B cell (primary cell): ENCODE measurements at regions not wholly inside any gene's neighbourhood (a gene's known extent, or its start where the extent isn't known, plus 50 kb on each side); places are given as distances from the start of the nearest gene placed in this dataset.

Experiments
- ATAC-seq: fragments of 200-7000 bp; cut with Tn5 transposase; one replicate; pipeline ENCODE4 v1.10.0; 2021; ENCODE audit warnings: low read depth, mild to moderate bottlenecking, moderate number of reproducible peaks, moderate library complexity
- CTCF ChIA-PET: fragments of 350-600 bp; sonication (Branson Sonifier 250); formaldehyde crosslinking; loops from one replicate; lab custom pipeline; 2021; ENCODE audit warnings: antibody characterized with exemption, inconsistent platforms; lab: Charles Lee
- POLR2A ChIA-PET: fragments of 350-600 bp; sonication (Branson Sonifier 250); formaldehyde crosslinking; loops from one replicate; lab custom pipeline; 2021; ENCODE audit warnings: antibody characterized with exemption; lab: Charles Lee
- DNase-seq: peaks from one replicate; pipeline ENCODE4 v3.0.0; 2013
- H2AFZ ChIP-seq: 2 replicates; pipeline ENCODE4 v1.6.1; 2012; ENCODE audit warnings: mild to moderate bottlenecking, low read depth, low read length; ENCODE audit not compliant: insufficient read depth, poor library complexity, severe bottlenecking
- H3K27ac ChIP-seq, 2 donors: 1 replicate in 1 of 2; 2 replicates in 1 of 2; pipeline ENCODE4 v1.5.1; 2012 to 2013; ENCODE audit warnings: low read length in 2 of 2, mild to moderate bottlenecking in 2 of 2, moderate library complexity in 1 of 2
- H3K27me3 ChIP-seq, 4 experiments: fragments of 200-600 bp in 1 of 4; sonication (generic) in 1 of 4; replicated peaks in 1 of 4; 1 replicate in 2 of 4; 2 replicates in 2 of 4; pipeline versions ENCODE4 v1.6.1 to v1.7.0; 2013 to 2016; ENCODE audit warnings: low read length in 3 of 4, mild to moderate bottlenecking in 2 of 4, mixed read lengths in 1 of 4, moderate library complexity in 1 of 4; ENCODE audit not compliant: insufficient read depth in 4 of 4, control insufficient read depth in 3 of 4; ENCODE audit errors: control extremely low read depth in 1 of 4
- H3K36me3 ChIP-seq, 2 experiments: replicated peaks in 1 of 2; 1 replicate in 1 of 2; 2 replicates in 1 of 2; pipeline versions ENCODE4 v1.6.1 to v1.7.1; 2013; ENCODE audit warnings: low read length in 1 of 2; ENCODE audit not compliant: insufficient read depth in 2 of 2, control insufficient read depth in 1 of 2; ENCODE audit errors: control extremely low read depth in 1 of 2, extremely low read depth in 1 of 2
- H3K4me1 ChIP-seq, 2 donors: fragments of 200-600 bp in 1 of 2; sonication (generic) in 1 of 2; 1 replicate in 1 of 2; 2 replicates in 1 of 2; pipeline versions ENCODE4 v1.5.1 to v1.6.1; 2013 to 2017; ENCODE audit warnings: low read length in 2 of 2; ENCODE audit not compliant: control insufficient read depth in 2 of 2, insufficient read depth in 2 of 2
- H3K4me2 ChIP-seq: replicated peaks from 2 replicates; pipeline ENCODE3; 2012; ENCODE audit warnings: mild to moderate bottlenecking, low read depth, low read length; ENCODE audit not compliant: poor library complexity, severe bottlenecking
- H3K4me3 ChIP-seq, 5 experiments: fragments of 200-600 bp in 1 of 5; sonication (generic) in 1 of 5; 1 replicate in 3 of 5; 2 replicates in 2 of 5; pipeline versions ENCODE4 v1.5.1 to v1.7.0; 2011 to 2016; ENCODE audit warnings: low read length in 4 of 5, mild to moderate bottlenecking in 4 of 5, low read depth in 2 of 5, control low read depth in 1 of 5, moderate library complexity in 1 of 5; ENCODE audit not compliant: insufficient read depth in 1 of 5; ENCODE audit errors: control extremely low read depth in 1 of 5, extremely low read depth in 1 of 5
- H3K79me2 ChIP-seq: fragments of 200-600 bp; sonication (generic); one replicate; pipeline ENCODE4 v1.6.0; 2016; ENCODE audit warnings: low read length; ENCODE audit not compliant: control insufficient read depth, insufficient read depth
- H3K9ac ChIP-seq: fragments of 200-600 bp; sonication (generic); 2 replicates; pipeline ENCODE4 v1.6.1; 2017; ENCODE audit warnings: mild to moderate bottlenecking, low read length, moderate library complexity
- H3K9me3 ChIP-seq, 3 donors: one replicate each; pipeline versions ENCODE4 v1.6.1 to v1.7.1; 2013; ENCODE audit warnings: low read length in 2 of 3; ENCODE audit not compliant: control insufficient read depth in 2 of 3, insufficient read depth in 1 of 3; ENCODE audit errors: control extremely low read depth in 1 of 3
- H4K20me1 ChIP-seq: 2 replicates; pipeline ENCODE4 v1.6.0; 2012; ENCODE audit warnings: mild to moderate bottlenecking, low read length; ENCODE audit not compliant: insufficient read depth, control insufficient read depth, poor library complexity, severe bottlenecking
- H3K27ac Mint-ChIP-seq: one replicate; pipeline ENCODE4 v1.8.0; 2021; ENCODE audit warnings: mixed read lengths
- H3K27me3 Mint-ChIP-seq: one replicate; pipeline ENCODE4 v1.8.0; 2021; ENCODE audit warnings: mixed read lengths
- H3K4me1 Mint-ChIP-seq: one replicate; pipeline ENCODE4 v1.8.0; 2021; ENCODE audit warnings: mixed read lengths
- H3K4me3 Mint-ChIP-seq: one replicate; pipeline ENCODE4 v1.8.0; 2021; ENCODE audit warnings: mixed read lengths
- H3K9me3 Mint-ChIP-seq: one replicate; pipeline ENCODE4 v1.8.0; 2022; ENCODE audit warnings: mixed read lengths; ENCODE audit not compliant: insufficient read depth
- EZH2 ChIP-seq: IDR thresholded peaks from 2 replicates; pipeline ENCODE4 v1.6.1; 2012; ENCODE audit warnings: borderline replicate concordance, low read depth, mild to moderate bottlenecking, moderate library complexity, low read length; ENCODE audit not compliant: insufficient read depth, poor library complexity, severe bottlenecking
- WGBS: methylation state at CpG from one replicate; pipeline ENCODE4 v1.1.5; 2013; ENCODE audit warnings: missing lambda C conversion rate; ENCODE audit not compliant: insufficient coverage; 5-methylcytosine and 5-hydroxymethylcytosine counted together
- intact Hi-C: fragments of 100-400 bp; cut with micrococcal nuclease; formaldehyde crosslinking; loops from one replicate; pipeline ENCODE4 v1.10.0; 2022
- TF ChIP-seq, protein P1 (sequence below): fragments of 200-600 bp; IDR thresholded peaks from one replicate; pipeline ENCODE4 v1.8.0; 2022; ENCODE audit warnings: antibody characterized with exemption, mild to moderate bottlenecking

DNA sequence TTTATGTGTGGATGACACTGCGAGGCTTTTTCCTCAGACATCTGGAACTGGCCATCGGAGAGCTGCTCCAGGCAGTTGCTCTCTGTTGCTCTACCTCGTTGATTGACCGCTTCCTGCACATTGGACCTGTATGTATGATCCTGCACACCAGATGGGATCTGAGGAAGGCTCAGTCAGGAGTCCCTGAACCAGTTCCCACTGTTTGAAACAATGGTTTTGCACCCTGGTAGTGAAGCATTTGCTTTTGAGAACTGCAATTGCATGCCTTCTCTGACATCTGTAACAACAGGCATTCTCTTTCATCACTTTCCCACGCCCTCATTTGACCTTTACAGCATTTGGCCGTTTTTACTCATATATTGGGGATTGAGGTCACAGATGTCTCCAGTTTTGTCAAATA, 61.1 kb upstream of the NPAS1 start:
- 89% methylated on average over 4 of the region's 6 CpGs for WGBS
- TF ChIP-seq, protein P1, sequence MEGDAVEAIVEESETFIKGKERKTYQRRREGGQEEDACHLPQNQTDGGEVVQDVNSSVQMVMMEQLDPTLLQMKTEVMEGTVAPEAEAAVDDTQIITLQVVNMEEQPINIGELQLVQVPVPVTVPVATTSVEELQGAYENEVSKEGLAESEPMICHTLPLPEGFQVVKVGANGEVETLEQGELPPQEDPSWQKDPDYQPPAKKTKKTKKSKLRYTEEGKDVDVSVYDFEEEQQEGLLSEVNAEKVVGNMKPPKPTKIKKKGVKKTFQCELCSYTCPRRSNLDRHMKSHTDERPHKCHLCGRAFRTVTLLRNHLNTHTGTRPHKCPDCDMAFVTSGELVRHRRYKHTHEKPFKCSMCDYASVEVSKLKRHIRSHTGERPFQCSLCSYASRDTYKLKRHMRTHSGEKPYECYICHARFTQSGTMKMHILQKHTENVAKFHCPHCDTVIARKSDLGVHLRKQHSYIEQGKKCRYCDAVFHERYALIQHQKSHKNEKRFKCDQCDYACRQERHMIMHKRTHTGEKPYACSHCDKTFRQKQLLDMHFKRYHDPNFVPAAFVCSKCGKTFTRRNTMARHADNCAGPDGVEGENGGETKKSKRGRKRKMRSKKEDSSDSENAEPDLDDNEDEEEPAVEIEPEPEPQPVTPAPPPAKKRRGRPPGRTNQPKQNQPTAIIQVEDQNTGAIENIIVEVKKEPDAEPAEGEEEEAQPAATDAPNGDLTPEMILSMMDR = no peak
- TF ChIP-seq EZH2 = no peak
- H3K4me3 ChIP-seq = no peak overlapping the region
- Mint-ChIP-seq H3K4me3 (no peak overlapping the region), H3K27ac (no peak overlapping the region), H3K4me1 (peaks cover 27% of the 10 kb centered on the region), H3K9me3 (no peaks in the 10 kb centered on the region), H3K27me3 (no peaks in the 10 kb centered on the region)
- H3K9me3 ChIP-seq = no peaks in the 10 kb centered on the region
- no peak for ATAC-seq
- DNase-seq = no peak
- H3K36me3 ChIP-seq = peaks cover under 1 to 2% of the 10 kb centered on the region in 2 experiments
- H3K27me3 ChIP-seq = no peaks in the 10 kb centered on the region
- CTCF ChIA-PET = no interaction called here
- H3K9ac ChIP-seq = no peak overlapping the region
- intact Hi-C loops = loop anchor here (10.0 kb wide), 1 partner anchor 104 kb away; the partner anchor contains the start of gene AP2S1
- peaks cover 12 to 14% of the 10 kb centered on the region in 2 donors for H3K4me1 ChIP-seq
- peaks cover 43% of the 10 kb centered on the region for H3K79me2 ChIP-seq
- POLR2A ChIA-PET = no interaction called here
- H4K20me1 ChIP-seq = peaks cover 34% of the 10 kb centered on the region
- H3K4me2 ChIP-seq = no peak overlapping the region
- no peak overlapping the region for H2AFZ ChIP-seq
- H3K27ac ChIP-seq = no peak overlapping the region

DNA sequence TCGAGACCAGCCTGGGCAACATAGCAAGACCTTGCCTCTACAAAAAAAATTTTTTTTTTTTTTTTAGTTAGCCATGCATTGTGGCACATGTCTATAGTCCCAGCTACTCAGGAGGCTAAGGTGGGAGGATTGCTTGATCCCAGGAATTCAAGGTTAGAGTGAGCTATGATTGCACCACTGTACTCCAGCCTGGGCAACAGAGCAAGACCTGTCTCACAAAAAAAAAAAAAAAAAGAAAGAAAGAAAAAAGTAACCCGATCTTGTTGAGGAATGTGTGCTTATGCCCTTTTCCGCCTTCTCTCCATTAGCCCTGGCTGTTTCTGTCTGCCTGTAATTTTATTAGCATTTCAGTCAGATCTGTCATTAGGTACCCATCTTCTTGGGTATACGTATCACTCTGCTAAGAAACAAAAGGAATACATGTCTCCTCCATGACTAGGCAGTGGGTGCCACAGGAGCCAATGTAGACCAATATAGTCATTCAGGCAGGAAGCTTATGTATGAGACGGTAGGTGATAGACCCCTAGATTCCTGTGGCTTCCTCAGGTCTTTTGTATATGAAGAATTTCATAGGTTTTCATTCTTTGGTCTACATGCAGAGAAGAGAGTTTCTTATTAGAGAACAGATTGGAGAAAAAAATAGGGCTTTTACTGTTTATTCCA, 59.6 kb upstream of the NPAS1 start:
- H3K36me3 ChIP-seq = peaks cover 0 to 4% of the 10 kb centered on the region in 2 experiments
- H3K4me1 Mint-ChIP-seq = peaks cover 12% of the 10 kb centered on the region
- no peaks in the 10 kb centered on the region for H3K27me3 ChIP-seq
- CTCF ChIA-PET = no interaction called here
- POLR2A ChIA-PET = no interaction called here
- no peak overlapping the region for H3K4me3 ChIP-seq
- ATAC-seq (no peak), DNase-seq (no peak)
- intact Hi-C loops = loop anchor here (10.0 kb wide), 1 partner anchor 105 kb away; the partner anchor contains the start of gene AP2S1
- H3K27ac ChIP-seq = no peak overlapping the region
- 100% methylated on average over 3 of the region's 5 CpGs for WGBS
- H4K20me1 ChIP-seq = peaks cover 34% of the 10 kb centered on the region
- no peak overlapping the region for H3K27ac Mint-ChIP-seq
- peaks cover 43% of the 10 kb centered on the region for H3K79me2 ChIP-seq
- no peak overlapping the region for H3K4me3 Mint-ChIP-seq
- no peak overlapping the region for H3K9ac ChIP-seq
- no peaks in the 10 kb centered on the region for H3K27me3 Mint-ChIP-seq
- no peak overlapping the region for H3K4me2 ChIP-seq
- no peak overlapping the region for H2AFZ ChIP-seq
- TF ChIP-seq, protein P1 = no peak
- TF ChIP-seq EZH2 = no peak
- peaks cover 2 to 5% of the 10 kb centered on the region in 2 donors for H3K4me1 ChIP-seq
- H3K9me3 ChIP-seq = no peaks in the 10 kb centered on the region
- H3K9me3 Mint-ChIP-seq = no peaks in the 10 kb centered on the region
